Central memory CD8-positive, alpha-beta T cell (primary cell): ENCODE measurements at regions not wholly inside any gene's neighbourhood (a gene's known extent, or its start where the extent isn't known, plus 50 kb on each side); places are given as distances from the start of the nearest gene placed in this dataset.

ENCODE experiments used
- ATAC-seq: fragments of 150-1000 bp; cut with Tn5 transposase; replicated peaks from 2 replicates; pipeline ENCODE4 v1.10.0; 2022; ENCODE audit warnings: mild to moderate bottlenecking, moderate FRiP score, moderate number of reproducible peaks; ENCODE audit not compliant: poor library complexity, severe bottlenecking; ENCODE audit errors: extremely low read depth
- DNase-seq, 2 donors: peaks; one replicate each; pipeline ENCODE4 v3.0.0; 2021; ENCODE audit warnings: low spot score in 2 of 2
- H3K27ac Mint-ChIP-seq: one replicate; pipeline ENCODE4 v1.8.0; 2022; ENCODE audit warnings: low read depth, mild to moderate bottlenecking, moderate library complexity, mixed read lengths
- H3K27me3 Mint-ChIP-seq: one replicate; pipeline ENCODE4 v1.8.0; 2022; ENCODE audit warnings: mixed read lengths
- H3K36me3 Mint-ChIP-seq: one replicate; pipeline ENCODE4 v1.8.0; 2022; ENCODE audit warnings: mild to moderate bottlenecking, moderate library complexity, mixed read lengths; ENCODE audit not compliant: insufficient read depth
- H3K4me1 Mint-ChIP-seq: one replicate; pipeline ENCODE4 v1.8.0; 2022; ENCODE audit warnings: mixed read lengths
- H3K4me3 Mint-ChIP-seq: one replicate; pipeline ENCODE4 v1.8.0; 2022; ENCODE audit warnings: mild to moderate bottlenecking, moderate library complexity, mixed read lengths
- H3K9me3 Mint-ChIP-seq: one replicate; pipeline ENCODE4 v1.8.0; 2022; ENCODE audit warnings: mixed read lengths

GRCh38 chr17:73765824-73766563, 121.7 kb upstream of the SDK2 start:
- ATAC-seq = no peak
- peaks cover 3% of the 10 kb centered on the region for H3K36me3 Mint-ChIP-seq
- DNase-seq = no peak
- no peak overlapping the region for H3K4me3 Mint-ChIP-seq
- peaks cover 57% of the 10 kb centered on the region for H3K27me3 Mint-ChIP-seq
- no peaks in the 10 kb centered on the region for H3K4me1 Mint-ChIP-seq
- H3K27ac Mint-ChIP-seq = no peak overlapping the region
- no peaks in the 10 kb centered on the region for H3K9me3 Mint-ChIP-seq

GRCh38 chr17:73767696-73768095, 123.5 kb upstream of the SDK2 start:
- no peaks in the 10 kb centered on the region for H3K36me3 Mint-ChIP-seq
- peaks cover 71% of the 10 kb centered on the region for H3K27me3 Mint-ChIP-seq
- DNase-seq = no peak
- no peak for ATAC-seq
- H3K4me3 Mint-ChIP-seq = no peak overlapping the region
- H3K9me3 Mint-ChIP-seq = no peaks in the 10 kb centered on the region
- H3K4me1 Mint-ChIP-seq = no peaks in the 10 kb centered on the region
- no peak overlapping the region for H3K27ac Mint-ChIP-seq

DNA sequence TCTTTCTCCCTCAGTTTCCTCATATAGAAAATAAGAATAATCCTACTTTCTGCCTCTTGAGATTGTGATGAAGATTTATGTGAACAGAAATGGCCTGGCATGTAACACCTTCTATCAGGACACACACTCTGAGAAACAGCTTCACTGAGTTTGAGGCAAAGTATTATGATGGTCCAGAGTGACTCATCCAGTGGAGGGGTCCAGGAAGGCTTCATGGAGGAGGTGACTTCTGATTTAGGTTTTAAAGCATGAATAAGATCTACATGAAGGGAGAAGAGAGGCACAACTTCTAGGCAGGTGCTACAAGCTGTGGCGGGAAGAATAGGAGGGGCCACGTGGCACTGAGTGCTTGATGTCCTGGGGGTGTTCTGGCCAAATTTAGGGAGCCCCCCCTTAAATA, 124.4 kb upstream of the SDK2 start:
- DNase-seq (no peak), ATAC-seq (no peak)
- H3K4me1 Mint-ChIP-seq = no peaks in the 10 kb centered on the region
- peaks cover 76% of the 10 kb centered on the region for H3K27me3 Mint-ChIP-seq
- no peak overlapping the region for H3K27ac Mint-ChIP-seq
- no peak overlapping the region for H3K4me3 Mint-ChIP-seq
- H3K36me3 Mint-ChIP-seq = no peaks in the 10 kb centered on the region
- no peaks in the 10 kb centered on the region for H3K9me3 Mint-ChIP-seq

DNA sequence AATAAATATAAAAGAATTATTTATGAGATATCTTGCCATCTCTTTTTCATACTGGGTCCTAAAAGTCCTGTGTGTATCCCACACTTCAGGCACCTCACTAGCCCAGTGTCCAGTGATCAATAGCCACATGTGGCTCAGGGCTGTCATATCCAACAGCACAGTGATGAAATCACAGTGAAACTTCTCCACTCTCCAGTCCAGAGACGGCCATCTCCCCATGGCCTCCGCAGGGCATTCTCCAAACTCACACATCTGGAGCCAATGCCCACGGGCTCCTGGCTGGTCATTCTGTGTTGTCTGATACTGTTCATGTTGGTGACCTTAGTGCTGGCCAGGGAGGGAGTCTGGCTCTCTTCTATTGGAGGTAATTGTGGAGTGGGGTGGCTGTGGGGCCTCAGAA, 125.2 kb upstream of the SDK2 start:
- Mint-ChIP-seq H3K27me3 (peaks cover 69% of the 10 kb centered on the region), H3K36me3 (no peaks in the 10 kb centered on the region), H3K27ac (no peak overlapping the region), H3K4me1 (no peaks in the 10 kb centered on the region), H3K9me3 (no peaks in the 10 kb centered on the region), H3K4me3 (no peak overlapping the region)
- no peak for DNase-seq
- no peak for ATAC-seq

DNA sequence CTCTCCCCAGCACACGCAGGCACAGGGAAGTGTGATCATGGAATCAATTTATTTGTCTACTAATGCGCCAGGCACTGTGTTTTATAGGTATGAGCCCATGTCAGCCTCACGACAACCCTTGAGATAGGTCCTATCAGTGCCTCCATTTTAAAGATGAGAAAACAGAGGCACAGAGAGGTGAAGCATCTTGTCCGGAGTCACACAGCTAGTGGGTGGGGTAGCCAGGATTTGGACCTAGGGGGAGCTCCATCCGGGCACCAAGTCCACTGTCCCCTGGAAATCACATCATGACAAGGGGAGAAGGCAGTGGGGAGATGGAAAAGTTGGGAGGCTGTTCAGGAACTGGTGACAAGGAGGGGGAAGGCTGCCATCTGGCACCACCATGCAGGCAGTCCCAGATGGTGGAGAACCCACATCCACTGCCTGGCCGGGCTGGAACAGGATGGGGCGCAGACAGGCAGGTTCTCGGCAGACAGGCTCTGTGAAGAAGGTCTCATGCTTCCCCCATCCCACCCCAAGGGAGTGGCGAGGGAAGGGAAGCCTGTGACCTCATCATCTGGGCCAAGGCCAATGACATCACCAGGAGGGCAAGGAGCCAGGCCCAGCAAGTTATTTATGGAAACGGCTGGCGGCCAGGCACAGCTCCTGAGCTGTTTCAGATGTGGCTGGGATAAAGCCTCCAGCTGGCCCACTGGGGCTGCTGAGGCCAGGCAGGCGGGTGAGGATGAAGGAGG, 126.0 kb upstream of the SDK2 start:
- Mint-ChIP-seq H3K27ac (no peak overlapping the region), H3K27me3 (peaks cover 61% of the 10 kb centered on the region), H3K9me3 (no peaks in the 10 kb centered on the region), H3K4me1 (no peaks in the 10 kb centered on the region), H3K4me3 (no peak overlapping the region), H3K36me3 (no peaks in the 10 kb centered on the region)
- DNase-seq (no peak), ATAC-seq (no peak)

DNA sequence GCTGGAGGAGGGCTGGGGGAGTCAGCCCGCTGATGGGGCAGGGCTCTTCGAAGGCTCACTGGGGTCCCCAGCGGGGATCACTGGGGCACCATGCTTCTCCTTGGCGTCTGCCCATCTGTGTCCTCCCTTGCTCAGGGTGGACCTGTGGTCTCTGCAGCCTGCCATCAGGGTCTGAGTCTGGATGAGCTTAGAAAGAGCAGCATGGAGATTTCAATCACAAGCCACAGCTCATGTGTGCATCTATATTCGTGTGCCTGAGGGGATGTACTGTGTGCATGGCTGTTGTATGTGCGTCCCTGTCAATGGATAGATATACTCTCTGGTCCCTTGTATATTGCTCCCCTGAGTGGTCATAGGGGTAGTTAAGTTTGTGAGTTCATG, 126.6 kb upstream of the SDK2 start:
- Mint-ChIP-seq H3K27ac (no peak overlapping the region), H3K4me3 (no peak overlapping the region), H3K4me1 (no peaks in the 10 kb centered on the region)

DNA sequence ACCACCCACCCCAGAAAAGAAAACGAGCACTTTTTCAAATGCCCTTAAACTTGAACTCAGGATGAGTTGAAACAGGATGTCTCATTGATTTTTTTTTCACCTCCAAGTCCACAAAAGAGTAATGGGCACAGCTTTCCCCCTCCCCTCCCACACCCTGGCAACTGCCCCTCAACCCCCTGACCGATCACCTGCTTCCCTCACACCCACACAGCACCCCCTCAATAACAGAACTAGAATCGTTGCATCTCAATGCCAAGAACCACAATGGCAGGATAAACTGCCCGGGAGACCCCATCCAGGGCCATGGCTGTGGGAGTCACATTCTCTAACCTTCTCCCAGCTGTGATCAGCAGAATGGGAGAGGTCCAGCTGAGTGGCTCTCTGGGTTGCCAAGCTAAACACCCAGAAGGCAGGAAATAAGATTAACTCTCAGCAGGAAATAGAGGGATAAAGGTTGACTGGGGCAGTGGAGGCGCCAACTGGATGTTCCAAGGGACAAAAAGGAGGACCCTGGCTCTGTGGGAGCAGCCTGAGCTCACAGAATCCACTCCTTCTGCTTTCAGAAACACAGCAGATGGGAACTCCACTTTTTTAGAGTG, 128.0 kb upstream of the SDK2 start:
- no peaks in the 10 kb centered on the region for H3K9me3 Mint-ChIP-seq
- ATAC-seq = no peak
- no peaks in the 10 kb centered on the region for H3K36me3 Mint-ChIP-seq
- H3K27me3 Mint-ChIP-seq = peaks cover 49% of the 10 kb centered on the region
- DNase-seq = no peak
- H3K4me1 Mint-ChIP-seq = no peaks in the 10 kb centered on the region
- no peak overlapping the region for H3K4me3 Mint-ChIP-seq
- H3K27ac Mint-ChIP-seq = no peak overlapping the region

More for the DNA sequence above, 126.6 kb upstream of the SDK2 start:
- DNase-seq (no peak), ATAC-seq (no peak)
- H3K36me3 Mint-ChIP-seq = no peaks in the 10 kb centered on the region
- H3K27me3 Mint-ChIP-seq = peaks cover 55% of the 10 kb centered on the region
- H3K9me3 Mint-ChIP-seq = no peaks in the 10 kb centered on the region

- Mint-ChIP-seq H3K4me1 (no peaks in the 10 kb centered on the region), H3K9me3 (no peaks in the 10 kb centered on the region), H3K27me3 (peaks cover 39% of the 10 kb centered on the region), H3K36me3 (no peaks in the 10 kb centered on the region), H3K27ac (no peak overlapping the region), H3K4me3 (no peak overlapping the region)
- ATAC-seq = no peak
- no peak for DNase-seq
These were observed 129.5 kb upstream of the SDK2 start for GRCh38 chr17:73773702-73774101.

GRCh38 chr17:73774852-73775251, 130.6 kb upstream of the SDK2 start:
- DNase-seq = no peak
- Mint-ChIP-seq H3K9me3 (no peaks in the 10 kb centered on the region), H3K4me3 (no peak overlapping the region), H3K4me1 (no peaks in the 10 kb centered on the region), H3K27ac (no peak overlapping the region), H3K36me3 (no peaks in the 10 kb centered on the region), H3K27me3 (peaks cover 29% of the 10 kb centered on the region)
- ATAC-seq = no peak

DNA sequence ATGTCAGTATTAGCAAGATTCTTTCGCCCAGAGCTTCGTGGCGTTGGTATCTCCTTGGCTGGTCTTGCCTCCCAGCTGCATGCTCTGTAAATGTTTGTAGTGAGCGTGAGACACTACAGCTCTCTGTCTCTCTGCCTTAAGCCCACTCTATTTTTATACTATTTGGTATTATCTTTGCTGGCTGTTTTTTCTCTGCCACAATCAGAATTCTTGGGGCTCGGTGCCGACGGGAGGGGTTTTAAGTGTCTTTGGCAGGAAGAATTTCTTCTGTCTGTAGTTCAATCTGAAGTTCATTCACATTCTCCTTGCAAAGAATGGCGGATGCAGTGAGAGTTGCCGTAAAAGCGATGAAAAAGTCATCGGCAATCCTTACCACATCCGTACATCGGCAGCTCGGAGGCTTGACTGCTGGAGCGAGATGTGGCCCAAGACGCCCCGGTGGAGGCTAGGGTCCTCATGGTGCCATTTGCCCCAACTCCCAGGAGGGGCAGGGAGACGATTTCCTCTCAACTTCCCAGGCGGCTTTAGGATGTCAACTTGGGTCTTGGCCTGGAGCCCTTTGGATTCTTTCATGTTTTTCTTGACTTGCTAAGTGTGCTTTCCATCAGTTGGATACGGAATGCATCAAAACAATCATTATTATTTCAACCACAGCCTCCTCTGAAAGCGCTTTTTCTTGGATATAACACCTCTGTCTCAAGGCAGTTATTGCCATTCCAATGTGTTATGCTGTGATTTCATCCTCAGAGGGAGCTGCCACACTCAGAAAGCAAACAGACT, 132.3 kb upstream of the SDK2 start:
- ATAC-seq (no peak), DNase-seq (no peak)
- Mint-ChIP-seq H3K27ac (no peak overlapping the region), H3K4me3 (no peak overlapping the region), H3K9me3 (no peaks in the 10 kb centered on the region), H3K4me1 (no peaks in the 10 kb centered on the region), H3K36me3 (no peaks in the 10 kb centered on the region), H3K27me3 (peaks cover 16% of the 10 kb centered on the region)

GRCh38 chr17:73777131-73777449, 132.8 kb upstream of the SDK2 start:
- H3K36me3 Mint-ChIP-seq = no peaks in the 10 kb centered on the region
- no peaks in the 10 kb centered on the region for H3K9me3 Mint-ChIP-seq
- no peak overlapping the region for H3K4me3 Mint-ChIP-seq
- H3K4me1 Mint-ChIP-seq = no peaks in the 10 kb centered on the region
- ATAC-seq (no peak), DNase-seq (no peak)
- H3K27me3 Mint-ChIP-seq = peaks cover 11% of the 10 kb centered on the region
- no peak overlapping the region for H3K27ac Mint-ChIP-seq

DNA sequence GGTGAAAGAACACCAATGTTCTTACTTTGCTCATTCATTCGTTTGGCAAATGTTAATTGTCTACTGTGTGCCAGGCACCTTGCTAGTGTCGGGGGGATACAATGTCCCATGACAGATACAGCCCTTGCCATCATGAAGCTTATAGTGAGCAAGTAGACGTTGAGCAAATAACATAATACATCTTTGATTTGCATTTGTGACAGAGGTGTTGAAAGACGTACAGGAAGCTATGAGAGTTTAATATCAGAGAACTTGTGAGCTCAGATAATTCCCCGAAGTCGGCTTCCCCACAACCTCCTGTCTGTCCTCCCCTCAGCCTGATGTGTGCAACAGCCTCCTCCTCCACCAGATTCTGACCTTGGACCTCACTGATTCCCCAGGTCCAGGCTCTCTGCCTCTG, 138.0 kb upstream of the SDK2 start:
- no peak for ATAC-seq
- H3K27ac Mint-ChIP-seq = no peak overlapping the region
- peaks cover 49% of the 10 kb centered on the region for H3K27me3 Mint-ChIP-seq

More for the DNA sequence above, 138.0 kb upstream of the SDK2 start:
- Mint-ChIP-seq H3K4me1 (no peaks in the 10 kb centered on the region), H3K9me3 (no peaks in the 10 kb centered on the region), H3K4me3 (no peak overlapping the region), H3K36me3 (no peaks in the 10 kb centered on the region)
- no peak for DNase-seq
